GM20431 (cell line): ENCODE measurements at regions not wholly inside any gene's neighbourhood (a gene's known extent, or its start where the extent isn't known, plus 50 kb on each side); places are given as distances from the start of the nearest gene placed in this dataset.
"Not testable (repeated sequence)": the region's sequence is repeated elsewhere in the genome, so short reads cannot be mapped to it uniquely, and the experiment has no call there.

Experiments
- in situ Hi-C: fragments of 300-500 bp; cut with MseI, MboI; formaldehyde crosslinking; loops from one replicate; pipeline ENCODE4 v1.15.0; 2020; ENCODE audit warnings: low sequenced_read_pairs; ENCODE audit not compliant: unreplicated experiment

GRCh38 chr10:36002445-36002844 is 360.3 kb upstream of the FZD8 start:
- in situ Hi-C loops: no loop called here

DNA sequence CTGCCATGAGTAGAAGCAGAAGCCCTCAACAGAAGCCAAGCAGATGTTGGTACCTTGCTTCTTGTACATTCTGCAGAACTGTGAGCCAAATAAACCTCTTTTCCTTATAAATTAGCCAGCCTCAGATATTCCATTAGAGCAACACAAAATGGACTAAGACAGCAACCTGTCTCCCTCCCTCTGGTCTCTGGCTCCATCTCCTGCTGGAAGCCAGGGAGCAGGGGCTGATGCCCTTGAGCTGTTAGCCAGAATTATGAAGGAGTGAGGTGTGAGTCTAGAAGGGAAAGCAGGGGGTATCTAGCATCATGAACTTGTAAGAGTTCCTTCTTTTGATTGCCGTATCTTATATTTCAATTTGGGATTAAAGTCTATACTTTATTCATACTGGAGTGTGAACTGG is 358.7 kb upstream of the FZD8 start:
- in situ Hi-C loops: not testable (repeated sequence)

DNA sequence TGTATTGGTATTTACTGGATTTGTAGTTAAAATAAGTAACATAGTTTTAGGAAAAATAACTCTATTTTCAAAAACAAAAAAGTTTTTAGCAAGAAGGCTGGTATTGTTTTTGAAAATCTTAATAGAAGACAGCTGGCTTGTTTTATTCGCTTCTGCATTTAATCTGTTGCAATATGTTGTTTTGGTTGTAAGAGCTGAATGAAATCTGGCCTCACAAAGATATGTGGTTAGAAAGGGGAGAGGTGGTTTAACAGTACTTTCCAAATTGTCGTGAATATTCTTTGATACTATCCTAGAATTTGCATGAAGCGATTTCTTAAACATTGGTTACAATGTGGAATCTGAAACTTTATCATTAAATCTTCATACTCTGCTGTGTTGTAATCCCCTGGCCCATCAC is 355.9 kb upstream of the FZD8 start:
- in situ Hi-C loops: no loop called here

- in situ Hi-C loops: no loop called here
These were observed 353.4 kb upstream of the FZD8 start for GRCh38 chr10:35995485-35995884.

- in situ Hi-C loops: no loop called here
These were observed 351.8 kb upstream of the FZD8 start for GRCh38 chr10:35993591-35994515.

DNA sequence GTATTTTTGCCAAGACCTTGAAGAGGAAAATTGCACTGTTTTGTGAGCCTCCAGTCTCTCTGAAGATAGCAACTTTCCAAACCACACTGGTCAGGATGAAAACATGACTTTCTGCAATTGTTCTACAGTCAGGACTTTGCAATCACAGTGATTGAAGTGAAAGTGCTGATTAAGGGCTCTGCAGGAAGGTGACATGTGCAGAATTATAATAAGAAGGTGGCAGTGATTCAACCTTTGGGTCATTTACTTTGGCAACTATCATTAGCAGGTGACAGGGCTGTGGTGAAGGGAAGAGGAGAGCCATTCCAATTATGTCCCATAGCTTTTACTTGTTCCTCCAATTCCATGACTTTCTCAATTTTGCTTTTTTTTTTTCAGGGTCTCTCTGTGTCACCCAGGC is 350.0 kb upstream of the FZD8 start:
- in situ Hi-C loops: no loop called here

DNA sequence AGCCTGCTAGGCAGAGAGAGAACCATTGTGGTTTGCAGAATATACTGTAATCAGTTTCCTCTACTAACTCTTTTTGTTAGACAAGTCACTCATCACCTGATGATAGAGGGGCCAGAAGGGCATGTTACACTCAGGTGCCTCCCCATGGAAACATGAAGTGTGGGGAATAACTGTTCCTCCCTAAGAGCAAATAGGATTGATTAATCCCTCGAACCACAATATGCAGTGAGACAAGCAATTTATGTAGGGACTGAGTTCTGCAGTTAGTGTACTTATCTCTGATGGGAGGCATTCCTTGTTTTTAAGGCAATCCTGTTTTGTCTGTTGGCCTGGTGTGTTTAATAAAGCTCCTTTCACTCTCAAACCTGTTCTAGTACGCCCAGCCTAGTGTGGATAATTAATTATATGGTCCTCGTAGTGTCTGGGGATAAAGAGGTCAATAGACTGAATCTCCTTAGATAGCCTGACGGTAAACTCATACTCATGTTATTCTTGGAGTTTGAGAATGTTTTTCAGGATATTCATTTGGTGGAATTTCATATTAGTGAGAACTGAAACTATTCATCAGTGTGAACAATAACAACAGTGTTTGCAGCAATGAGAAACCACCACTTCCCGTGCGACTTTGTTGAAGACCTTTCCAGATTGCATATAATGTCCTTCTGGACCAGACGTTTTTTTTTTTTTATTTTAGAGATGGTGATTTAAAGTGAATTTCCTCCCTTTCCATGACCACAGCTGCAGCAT is 344.8 kb upstream of the FZD8 start:
- in situ Hi-C loops: no loop called here

DNA sequence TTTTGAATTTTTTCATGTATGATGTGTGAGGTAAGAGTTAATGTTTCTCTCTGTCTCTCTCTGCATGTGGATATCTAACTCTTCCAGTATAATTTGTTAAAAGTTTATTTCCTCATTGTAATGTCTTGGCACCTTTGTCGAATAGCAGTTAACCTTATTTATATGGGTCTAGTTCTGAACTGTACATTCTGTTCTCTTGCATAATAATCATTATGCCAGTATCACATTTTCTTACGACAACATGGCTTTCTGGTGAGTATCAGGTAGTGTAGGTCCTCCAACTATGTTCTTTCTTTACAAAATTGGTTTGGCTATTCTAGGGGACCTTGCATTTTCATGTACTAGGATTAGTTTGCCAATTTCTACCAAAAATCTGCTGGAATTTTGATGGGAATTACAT is 337.0 kb upstream of the FZD8 start:
- in situ Hi-C loops: no loop called here

DNA sequence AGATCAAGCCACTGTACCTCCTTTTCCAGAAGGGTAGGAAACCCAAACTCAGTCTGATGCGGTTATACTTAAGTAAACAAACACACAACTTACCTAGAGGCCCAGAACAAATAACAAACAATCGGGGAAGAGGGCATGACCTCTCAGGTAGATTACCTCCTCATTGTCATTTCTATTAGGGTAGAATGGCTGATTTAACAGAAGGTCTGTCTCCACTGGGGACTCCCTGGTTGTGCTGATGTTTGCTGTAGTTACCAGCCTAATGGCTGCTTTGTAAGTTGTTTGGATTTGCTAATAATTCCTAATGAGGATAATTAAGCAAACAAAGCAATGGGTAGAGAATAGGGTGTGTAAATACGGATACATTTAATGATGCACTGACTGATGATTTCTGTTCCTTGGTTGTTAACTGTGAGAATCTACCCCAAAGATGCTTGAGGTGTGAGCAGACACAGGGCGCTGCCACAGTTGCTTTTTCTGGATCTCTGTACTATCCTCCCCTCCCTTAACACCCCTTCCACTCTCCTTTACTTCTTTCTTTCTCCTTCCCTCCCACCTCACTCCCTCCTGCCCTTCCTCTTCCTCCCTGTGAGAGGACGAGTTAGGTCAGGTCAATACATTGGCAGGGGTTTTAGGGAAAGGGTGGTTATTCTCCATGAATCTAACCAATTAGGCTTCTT is 332.0 kb upstream of the FZD8 start:
- in situ Hi-C loops: not testable (repeated sequence)

DNA sequence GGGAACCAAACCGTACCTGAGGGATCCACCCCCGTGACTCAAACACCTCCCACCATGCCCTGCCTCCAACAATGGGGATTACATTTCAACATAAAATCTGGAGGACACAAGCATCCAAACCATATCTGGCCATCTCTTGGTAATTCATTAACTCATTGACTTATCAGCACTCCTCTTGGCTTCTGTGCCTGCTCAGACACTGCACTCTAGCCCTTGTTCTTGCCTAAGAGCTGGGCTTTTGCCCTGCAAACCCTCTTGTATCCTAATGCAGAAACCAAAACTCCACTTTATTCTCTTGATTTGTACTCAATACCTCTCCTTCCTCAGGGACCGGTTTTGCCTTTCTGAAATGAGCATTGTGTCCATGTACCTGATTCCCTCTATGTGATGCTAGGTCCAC is 330.2 kb upstream of the FZD8 start:
- in situ Hi-C loops: no loop called here

DNA sequence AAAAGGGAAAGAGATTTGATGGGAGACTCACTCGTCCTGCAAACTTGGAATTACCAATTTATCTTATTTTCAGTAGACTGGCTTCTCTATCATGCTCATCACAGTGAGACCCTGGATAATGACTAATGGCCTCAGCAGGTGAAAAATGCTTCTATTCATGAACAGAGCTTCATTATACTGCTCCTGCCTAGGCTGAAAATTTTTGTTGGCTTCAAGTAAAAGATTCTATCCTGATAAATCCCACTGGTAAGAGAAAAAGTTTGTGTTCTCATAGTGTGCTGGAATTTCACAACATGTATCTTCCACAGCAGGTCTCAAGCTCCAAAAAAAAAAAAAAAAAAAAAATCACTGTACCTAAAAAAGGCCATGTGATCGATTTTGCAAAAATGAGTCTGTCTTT is 329.3 kb upstream of the FZD8 start:
- in situ Hi-C loops: no loop called here

GRCh38 chr10:35963685-35964084 is 321.6 kb upstream of the FZD8 start:
- in situ Hi-C loops: no loop called here

- in situ Hi-C loops: no loop called here
These were observed 319.4 kb upstream of the FZD8 start for GRCh38 chr10:35961501-35961900.

DNA sequence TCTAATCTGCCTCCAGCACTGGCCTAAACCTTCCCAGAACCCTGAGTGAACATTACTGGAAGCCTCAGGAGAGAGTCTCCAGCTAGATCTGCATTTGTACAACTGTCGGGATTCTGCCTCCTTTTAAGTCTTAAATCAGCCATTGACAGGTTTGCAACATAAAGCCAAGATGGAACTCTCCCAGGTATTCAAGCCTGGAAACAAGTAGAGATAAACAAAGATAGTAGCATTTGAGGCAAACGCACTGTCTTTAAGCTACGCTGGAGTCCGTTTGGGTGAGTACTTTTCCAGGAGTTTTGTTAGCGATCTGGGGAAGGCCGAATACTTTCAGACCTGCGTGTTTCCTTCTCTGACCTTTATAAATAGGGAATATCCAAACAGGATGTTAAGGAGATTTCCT is 317.2 kb upstream of the FZD8 start:
- in situ Hi-C loops: no loop called here

GRCh38 chr10:35958609-35959008 is 316.5 kb upstream of the FZD8 start:
- in situ Hi-C loops: not testable (repeated sequence)

DNA sequence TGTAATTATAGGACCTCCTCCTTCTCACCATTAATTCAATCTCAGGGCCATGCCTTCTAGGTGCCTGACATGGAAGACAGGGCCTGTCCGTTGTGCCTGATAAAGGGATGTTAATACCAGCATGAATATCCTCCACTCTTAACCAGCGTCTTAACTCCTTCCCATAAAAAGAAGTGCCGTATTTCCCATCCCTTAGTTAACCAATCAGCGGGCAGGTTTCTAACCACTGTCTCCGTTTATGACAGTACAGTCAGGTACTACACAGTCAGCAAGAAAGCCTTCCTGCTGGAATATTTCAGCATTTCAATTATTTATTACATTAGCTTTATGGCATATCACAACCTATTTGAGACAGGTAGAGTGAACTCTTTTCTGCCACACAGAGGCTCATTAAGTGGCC is 308.6 kb upstream of the FZD8 start:
- in situ Hi-C loops: no loop called here

DNA sequence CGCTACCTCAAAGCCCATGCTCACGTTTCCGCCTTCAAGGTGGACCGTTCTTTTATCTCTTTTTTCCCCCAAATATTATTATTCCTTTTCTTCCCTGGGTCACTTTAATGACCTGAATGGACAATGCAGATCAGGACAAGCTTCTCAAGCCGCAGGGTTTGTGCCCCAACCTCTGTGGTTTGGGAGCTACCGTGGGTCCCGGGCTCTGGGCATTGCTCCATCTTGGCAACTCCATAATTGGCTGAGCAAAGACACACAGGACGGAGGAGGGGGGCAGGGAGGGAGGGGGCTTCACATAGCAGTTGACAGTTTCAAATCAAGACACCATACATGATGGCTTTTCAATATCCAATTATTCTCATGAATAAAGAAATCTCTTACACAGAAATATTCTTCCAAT is 308.1 kb upstream of the FZD8 start:
- in situ Hi-C loops: no loop called here

DNA sequence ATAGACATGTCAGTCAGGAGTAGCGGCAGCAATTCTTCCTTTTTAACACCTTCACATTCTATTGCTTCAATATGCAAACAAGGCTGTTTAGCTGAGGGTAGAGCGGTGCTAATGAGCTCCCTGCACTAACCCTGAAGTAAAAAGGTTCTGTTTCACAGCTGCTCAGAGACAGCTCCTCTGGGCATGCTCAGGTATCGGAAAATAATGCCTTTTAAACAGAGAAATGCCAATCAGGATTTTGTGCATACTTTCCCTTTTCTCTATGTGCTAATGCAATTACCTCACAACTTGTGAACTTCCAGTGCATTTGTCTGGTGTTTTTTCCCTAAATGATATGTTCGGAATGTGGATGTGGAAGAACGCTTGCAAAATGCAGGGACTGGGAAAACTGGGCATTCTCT is 307.7 kb upstream of the FZD8 start:
- in situ Hi-C loops: no loop called here

GRCh38 chr10:35946556-35946955 is 304.5 kb upstream of the FZD8 start:
- in situ Hi-C loops: no loop called here

DNA sequence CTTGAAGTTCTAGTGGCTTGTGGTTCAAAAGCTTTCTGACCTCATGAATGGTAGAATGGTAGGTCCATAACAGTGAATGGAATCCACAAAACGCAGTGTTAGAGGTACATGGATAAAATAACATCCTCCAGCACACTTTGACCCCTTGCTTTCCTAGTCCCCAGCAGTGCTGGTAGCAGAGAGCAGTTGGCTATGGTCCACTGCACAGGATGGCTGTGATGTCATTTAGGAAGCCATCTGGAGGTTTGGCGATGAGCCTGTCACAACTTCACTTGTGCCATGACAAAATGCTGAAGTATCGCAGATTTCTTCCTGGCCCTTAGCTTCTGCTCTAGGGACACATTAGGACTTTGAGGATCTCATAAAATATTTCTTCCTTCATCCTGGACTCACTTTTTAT is 300.0 kb upstream of the FZD8 start:
- in situ Hi-C loops: no loop called here
